ENCODE measurements at regions not wholly inside any gene's neighbourhood (a gene's known extent, or its start where the extent isn't known, plus 50 kb on each side); places are given as distances from the start of the nearest gene placed in this dataset.
"Not testable (repeated sequence)": the region's sequence is repeated elsewhere in the genome, so short reads cannot be mapped to it uniquely, and the experiment has no call there.

DNA sequence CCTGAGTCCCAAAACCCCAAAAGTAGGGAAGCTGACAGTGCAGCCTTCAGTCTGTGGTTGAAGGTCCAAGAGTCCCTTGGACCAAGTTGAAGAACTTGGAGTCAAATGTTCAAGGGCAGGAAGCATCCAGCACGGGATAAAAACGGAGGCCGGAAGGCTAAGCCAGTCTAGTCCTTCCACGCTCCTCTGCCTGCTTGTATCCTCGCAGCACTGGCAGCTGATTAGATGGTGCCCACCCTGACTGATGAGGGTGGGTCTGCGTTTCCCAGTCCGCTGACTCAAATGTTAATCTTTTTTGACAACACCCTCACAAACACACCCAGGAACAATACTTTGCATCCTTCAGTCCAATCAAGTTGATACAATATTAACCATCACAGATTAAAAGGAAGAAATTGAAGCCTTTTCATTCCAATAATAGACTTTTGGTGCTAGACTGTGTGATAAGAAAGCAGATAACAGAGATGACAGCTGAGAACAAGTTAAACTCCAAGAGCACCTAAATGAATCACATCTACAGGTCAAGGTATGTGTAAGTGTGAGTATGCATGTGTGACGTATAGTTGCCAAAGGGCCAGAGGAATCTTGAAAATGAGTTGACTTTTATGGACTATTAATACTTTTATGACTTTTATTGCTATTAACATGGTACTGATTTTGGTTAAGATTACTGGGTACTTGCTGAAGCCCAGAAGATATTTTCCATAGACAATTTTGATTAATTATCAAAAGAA lies 933.5 kb upstream of the SOX9 start:
- H3K4me2 ChIP-seq = no peak overlapping the region
- H4K20me1 ChIP-seq = no peaks in the 10 kb centered on the region
- no peak for TF ChIP-seq Cebpa-rat (IDR thresholded peaks at IDR 0.05)
- H3K4me3 ChIP-seq = no peak overlapping the region
- H3K27ac ChIP-seq = no peak overlapping the region
- peaks cover 8% of the 10 kb centered on the region; the same call in 1 of the 2 replicates for H3K4me1 ChIP-seq
- H3K9me3 ChIP-seq = no peaks in the 10 kb centered on the region
- H3K27me3 ChIP-seq = no peaks in the 10 kb centered on the region
- H3K36me3 ChIP-seq = no peaks in the 10 kb centered on the region
- H3K9ac ChIP-seq = no peak overlapping the region

- no peaks in the 10 kb centered on the region for H3K36me3 ChIP-seq
- no peaks in the 10 kb centered on the region for H3K27me3 ChIP-seq
- H3K4me3 ChIP-seq = no peak overlapping the region
- no peak overlapping the region for H3K9ac ChIP-seq
- H3K4me1 ChIP-seq = peaks cover 8% of the 10 kb centered on the region; the same call in 1 of the 2 replicates
- no peak for TF ChIP-seq Cebpa-rat (IDR thresholded peaks at IDR 0.05)
- H3K4me2 ChIP-seq = no peak overlapping the region
- H3K27ac ChIP-seq = no peak overlapping the region
- H3K9me3 ChIP-seq = no peaks in the 10 kb centered on the region
- H4K20me1 ChIP-seq = no peaks in the 10 kb centered on the region
Observed at GRCh38 chr17:71188811-71189492, 931.9 kb upstream of the SOX9 start.

DNA sequence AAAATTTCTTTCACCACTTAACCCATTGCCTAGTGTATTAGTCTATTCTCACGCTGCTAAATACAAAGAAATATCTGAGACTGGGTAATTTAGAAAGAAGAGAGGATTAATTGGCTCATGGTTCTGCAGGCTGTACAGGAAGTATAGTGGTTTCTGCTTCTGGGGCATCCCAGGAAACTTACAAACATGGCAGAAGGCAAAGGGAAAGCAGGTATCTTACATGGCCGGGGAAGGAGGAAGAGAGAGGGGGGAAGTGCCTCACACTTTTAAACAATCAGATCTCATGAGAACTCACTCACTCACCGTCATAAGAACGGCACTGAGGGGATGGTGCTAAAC lies 931.4 kb upstream of the SOX9 start:
- H3K4me1 ChIP-seq = peaks cover 8% of the 10 kb centered on the region; the same call in 1 of the 2 replicates
- H3K9me3 ChIP-seq = no peaks in the 10 kb centered on the region
- H3K27me3 ChIP-seq = no peaks in the 10 kb centered on the region
- H3K4me3 ChIP-seq = no peak overlapping the region
- no peak overlapping the region for H3K4me2 ChIP-seq
- H3K36me3 ChIP-seq = no peaks in the 10 kb centered on the region
- H4K20me1 ChIP-seq = no peaks in the 10 kb centered on the region
- H3K27ac ChIP-seq = no peak overlapping the region
- no peak for TF ChIP-seq Cebpa-rat (IDR thresholded peaks at IDR 0.05)
- no peak overlapping the region for H3K9ac ChIP-seq

DNA sequence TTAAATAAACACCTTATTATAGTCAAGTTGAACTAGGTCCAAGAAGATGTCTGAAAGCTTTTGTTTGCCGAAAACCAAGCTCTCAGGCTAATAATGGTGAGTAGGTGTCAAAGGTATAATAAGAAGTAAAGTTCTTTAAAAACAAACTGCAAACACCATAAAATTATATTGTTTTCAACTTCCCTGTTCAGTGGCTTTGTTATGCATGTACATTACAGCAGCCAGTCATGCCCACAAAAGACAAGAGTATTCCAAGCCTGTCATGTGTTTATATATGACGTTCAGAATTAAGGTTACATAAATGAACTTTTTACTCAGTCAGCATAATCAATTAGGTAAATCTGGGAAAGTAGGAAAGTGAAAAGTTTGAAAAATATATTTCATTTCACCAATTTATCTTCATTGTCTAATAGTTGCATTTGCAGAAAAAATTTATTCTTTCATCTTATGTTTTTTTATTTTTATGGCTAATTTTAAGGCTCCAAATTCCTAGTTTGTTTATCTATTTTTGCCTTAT lies 928.7 kb upstream of the SOX9 start:
- TF ChIP-seq Cebpa-rat (IDR thresholded peaks at IDR 0.05) = no peak
- Histone ChIP-seq H3K4me1 (peaks cover 8% of the 10 kb centered on the region; the same call in 1 of the 2 replicates), H3K27me3 (no peaks in the 10 kb centered on the region), H3K9ac (no peak overlapping the region), H3K4me3 (no peak overlapping the region), H3K36me3 (no peaks in the 10 kb centered on the region), H3K9me3 (no peaks in the 10 kb centered on the region), H4K20me1 (no peaks in the 10 kb centered on the region), H3K4me2 (no peak overlapping the region), H3K27ac (no peak overlapping the region)

DNA sequence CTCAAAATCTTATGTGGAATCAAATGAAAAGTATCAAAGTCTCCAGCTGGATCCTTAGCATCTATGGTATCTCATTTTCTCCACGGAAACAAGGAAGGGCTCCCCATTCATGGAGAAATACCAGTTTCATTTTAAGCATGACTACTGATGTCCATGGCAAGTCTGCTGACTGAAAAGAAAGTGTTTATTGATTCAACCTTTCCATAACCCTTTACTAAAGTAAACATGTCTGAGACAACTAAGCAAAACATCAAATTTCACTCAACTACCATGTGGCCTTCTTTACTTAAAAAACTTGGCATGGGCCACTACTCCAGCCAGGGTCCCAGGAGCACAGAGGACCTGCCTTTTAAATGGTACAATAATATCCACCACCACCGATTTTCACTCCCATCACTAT lies 928.0 kb upstream of the SOX9 start:
- no peak overlapping the region for H3K27ac ChIP-seq
- H3K4me1 ChIP-seq = peaks cover 8% of the 10 kb centered on the region; the same call in 1 of the 2 replicates
- H4K20me1 ChIP-seq = no peaks in the 10 kb centered on the region
- no peaks in the 10 kb centered on the region for H3K27me3 ChIP-seq
- H3K4me3 ChIP-seq = no peak overlapping the region
- H3K9ac ChIP-seq = no peak overlapping the region
- H3K9me3 ChIP-seq = no peaks in the 10 kb centered on the region
- no peaks in the 10 kb centered on the region for H3K36me3 ChIP-seq
- H3K4me2 ChIP-seq = no peak overlapping the region
- TF ChIP-seq Cebpa-rat (IDR thresholded peaks at IDR 0.05) = no peak

GRCh38 chr17:71200597-71200996 lies 920.2 kb upstream of the SOX9 start:
- no peaks in the 10 kb centered on the region for H3K27me3 ChIP-seq
- no peak overlapping the region for H3K9ac ChIP-seq
- H3K36me3 ChIP-seq = no peaks in the 10 kb centered on the region
- no peaks in the 10 kb centered on the region for H4K20me1 ChIP-seq
- H3K27ac ChIP-seq = no peak overlapping the region
- H3K4me1 ChIP-seq = no peaks in the 10 kb centered on the region
- no peak overlapping the region for H3K4me2 ChIP-seq
- no peak for TF ChIP-seq Cebpa-rat (IDR thresholded peaks at IDR 0.05)
- H3K9me3 ChIP-seq = no peaks in the 10 kb centered on the region
- no peak overlapping the region for H3K4me3 ChIP-seq

DNA sequence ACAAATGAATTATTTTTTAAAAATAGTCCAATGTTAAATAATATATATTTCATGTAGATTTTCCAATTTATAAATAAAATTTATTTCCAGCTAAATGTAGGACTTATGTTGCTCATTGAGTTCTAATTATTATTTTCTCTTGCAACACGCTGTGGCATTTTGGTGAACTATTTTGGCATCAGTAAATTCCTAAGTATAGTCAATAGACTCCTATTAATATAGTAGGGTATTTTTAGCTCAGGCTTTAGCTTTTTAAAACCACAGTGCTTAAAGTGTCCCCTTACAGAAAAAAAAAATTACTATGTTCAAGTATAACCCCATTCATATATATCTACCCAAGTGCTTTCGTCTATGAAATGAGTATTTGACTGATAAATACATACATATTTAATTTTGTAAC lies 919.2 kb upstream of the SOX9 start:
- Histone ChIP-seq H3K27me3 (no peaks in the 10 kb centered on the region), H4K20me1 (no peaks in the 10 kb centered on the region), H3K36me3 (no peaks in the 10 kb centered on the region), H3K27ac (no peak overlapping the region), H3K9ac (no peak overlapping the region), H3K9me3 (no peaks in the 10 kb centered on the region), H3K4me1 (no peaks in the 10 kb centered on the region), H3K4me2 (no peak overlapping the region), H3K4me3 (no peak overlapping the region)
- no peak for TF ChIP-seq Cebpa-rat (IDR thresholded peaks at IDR 0.05)

- Histone ChIP-seq H3K27ac (no peak overlapping the region), H3K36me3 (no peaks in the 10 kb centered on the region), H3K4me2 (no peak overlapping the region), H3K9me3 (no peaks in the 10 kb centered on the region), H3K27me3 (no peaks in the 10 kb centered on the region), H3K4me3 (no peak overlapping the region), H4K20me1 (no peaks in the 10 kb centered on the region), H3K4me1 (no peaks in the 10 kb centered on the region), H3K9ac (no peak overlapping the region)
- TF ChIP-seq Cebpa-rat (IDR thresholded peaks at IDR 0.05) = no peak
Observed at GRCh38 chr17:71202449-71202848, 918.4 kb upstream of the SOX9 start.

- Histone ChIP-seq H3K4me3 (no peak overlapping the region), H4K20me1 (no peaks in the 10 kb centered on the region), H3K27me3 (no peaks in the 10 kb centered on the region), H3K9ac (no peak overlapping the region), H3K4me1 (no peaks in the 10 kb centered on the region), H3K4me2 (no peak overlapping the region), H3K9me3 (no peaks in the 10 kb centered on the region), H3K36me3 (no peaks in the 10 kb centered on the region), H3K27ac (no peak overlapping the region)
- TF ChIP-seq Cebpa-rat (IDR thresholded peaks at IDR 0.05) = no peak
Observed at GRCh38 chr17:71203953-71204352, 916.9 kb upstream of the SOX9 start.

- H3K4me1 ChIP-seq, H4K20me1 ChIP-seq, H3K4me2 ChIP-seq, H3K9me3 ChIP-seq, H3K36me3 ChIP-seq, H3K9ac ChIP-seq, H3K27ac ChIP-seq, H3K4me3 ChIP-seq, H3K27me3 ChIP-seq: not testable (repeated sequence)
Observed at GRCh38 chr17:71205951-71206350, 914.9 kb upstream of the SOX9 start.
